Heart right ventricle (tissue), 16 donors: ENCODE measurements at regions not wholly inside any gene's neighbourhood (a gene's known extent, or its start where the extent isn't known, plus 50 kb on each side); places are given as distances from the start of the nearest gene placed in this dataset.

ENCODE experiments used
- ATAC-seq, 8 donors: fragments of 200-7000 bp; cut with Tn5 transposase; one replicate each; pipeline ENCODE4 v1.9.1; 2020; ENCODE audit warnings: mild to moderate bottlenecking in 8 of 8, moderate library complexity in 8 of 8, moderate number of reproducible peaks in 1 of 8
- DNase-seq, 2 donors: peaks; one replicate each; pipeline ENCODE4 v3.0.0-alpha.2; 2020
- H3K27ac ChIP-seq, 10 donors: fragments of 200-600 bp; sonication (generic) in 2 of 10; one replicate each; pipeline versions ENCODE4 v1.5.0 to v1.8.0; 2020 to 2022; ENCODE audit warnings: mild to moderate bottlenecking in 3 of 10
- H3K27me3 ChIP-seq, 7 donors: fragments of 200-600 bp; one replicate each; pipeline ENCODE4 v1.8.0; 2021 to 2022; ENCODE audit warnings: mild to moderate bottlenecking in 2 of 7
- H3K36me3 ChIP-seq, 9 donors: fragments of 200-600 bp; sonication (generic) in 1 of 9; one replicate each; pipeline versions ENCODE4 v1.5.0 to v1.8.0; 2020 to 2022; ENCODE audit warnings: mild to moderate bottlenecking in 2 of 9
- H3K4me1 ChIP-seq, 9 donors: fragments of 200-600 bp; sonication (generic) in 1 of 9; one replicate each; pipeline versions ENCODE4 v1.5.0 to v1.8.0; 2020 to 2022; ENCODE audit warnings: mild to moderate bottlenecking in 4 of 9
- H3K4me3 ChIP-seq, 10 donors: fragments of 200-600 bp; sonication (generic) in 2 of 10; one replicate each; pipeline versions ENCODE4 v1.5.0 to v1.8.0; 2020 to 2022; ENCODE audit warnings: mild to moderate bottlenecking in 7 of 10, moderate library complexity in 2 of 10
- H3K9me3 ChIP-seq, 11 donors: fragments of 200-600 bp in 10 of 11; sonication (generic) in 2 of 11; one replicate each; pipeline versions ENCODE4 v1.5.0 to v1.8.0; 2013 to 2022; ENCODE audit warnings: mild to moderate bottlenecking in 2 of 11, control low read depth in 1 of 11, moderate library complexity in 1 of 11
- WGBS, 2 donors: extraction: QIAGEN DNeasy Blood & Tissue Kit; methylation state at CpG; one replicate each; pipeline ENCODE4 v1.1.7; 2013; ENCODE audit warnings: inconsistent platforms in 1 of 2; 5-methylcytosine and 5-hydroxymethylcytosine counted together
- intact Hi-C, 10 donors: fragments of 100-400 bp; cut with DNase I; formaldehyde crosslinking; loops; one replicate each; pipeline versions ENCODE4 v1.11.1 to v1.14.2; 2022
- TF ChIP-seq, protein P1 (sequence below), 9 donors: fragments of 200-600 bp; sonication (generic) in 2 of 9; IDR thresholded peaks; one replicate each; pipeline versions ENCODE4 v1.5.0 to v1.8.0; 2021 to 2022; ENCODE audit warnings: antibody characterized with exemption in 9 of 9, mild to moderate bottlenecking in 5 of 9, moderate library complexity in 1 of 9
- donor health status: Arrhythmogenic right ventricular cardiomyopathy.
- donor health status: ischemic (EF 13 %, LVEDD 7.1; RV severe dilation, severe dysfunction).
- donor health status: healthy with polysubstance abuse.
- donor health status: DM: no; HTN: yes; CAD: no.
- donor health status: DM: no; HTN: no; CAD: no.
- donor health status: ischemic (EF 25% LVEDD 6.9; RV normal size, moderate dysfunction).
- donor health status: ischemic (EF 25% LVEDD 5.7; RV mildly dilated, moderate dysfunction).
- donor health status: healthy.
- donor health status: DM: yes; HTN: yes; CAD: no.
- donor health status: Ischemic cardiomyopathy.
- donor health status: ischemic (EF 35%, LVEDD 5.7; RV mildly dilated, moderate dysfunction).
- donor health status: nonischemic (EF 11% LVEDD 7.7; RV severe dilation, severe dysfunction).
- donor health status: DM: yes; HTN: yes; CAD: no.
- donor health status: PGD.
- donor health status: ischemic (EF 29% LVEDD 5.4; RV normal size, mild dysfunction).
- donor health status: nonischemic (EF 23%, LVEDD 6.1; RV moderate dilation, normal function).

DNA sequence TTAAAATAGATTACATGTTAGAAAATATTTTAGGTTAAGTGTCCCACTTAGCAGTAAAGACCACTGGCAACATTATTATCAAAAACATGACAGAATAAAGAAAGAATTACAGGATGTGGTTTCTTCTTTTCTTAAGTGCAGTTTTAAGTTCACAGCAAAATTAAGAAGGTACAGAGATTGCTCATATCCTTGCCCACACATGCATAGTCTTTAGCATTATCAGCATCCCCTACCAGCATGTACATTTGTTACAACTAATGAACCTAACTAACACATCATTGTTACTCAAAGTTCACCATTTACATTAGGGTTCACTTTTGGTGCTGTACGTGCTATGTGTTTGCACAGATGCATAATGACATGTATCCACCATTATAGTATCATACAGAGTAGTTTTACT lies 837.7 kb upstream of the CDH9 start:
- intact Hi-C loops = no loop called here
- Histone ChIP-seq H3K9me3 (peaks cover 0 to 47% (median 9%) of the 10 kb centered on the region in 11 donors), H3K27me3 (no peaks in the 10 kb centered on the region), H3K27ac (no peak overlapping the region), H3K4me3 (no peak overlapping the region), H3K4me1 (no peaks in the 10 kb centered on the region), H3K36me3 (no peaks in the 10 kb centered on the region)
- WGBS, 2 donors = 59 to 83% methylated on average over 1 of the region's 1 CpG
- TF ChIP-seq, protein P1, sequence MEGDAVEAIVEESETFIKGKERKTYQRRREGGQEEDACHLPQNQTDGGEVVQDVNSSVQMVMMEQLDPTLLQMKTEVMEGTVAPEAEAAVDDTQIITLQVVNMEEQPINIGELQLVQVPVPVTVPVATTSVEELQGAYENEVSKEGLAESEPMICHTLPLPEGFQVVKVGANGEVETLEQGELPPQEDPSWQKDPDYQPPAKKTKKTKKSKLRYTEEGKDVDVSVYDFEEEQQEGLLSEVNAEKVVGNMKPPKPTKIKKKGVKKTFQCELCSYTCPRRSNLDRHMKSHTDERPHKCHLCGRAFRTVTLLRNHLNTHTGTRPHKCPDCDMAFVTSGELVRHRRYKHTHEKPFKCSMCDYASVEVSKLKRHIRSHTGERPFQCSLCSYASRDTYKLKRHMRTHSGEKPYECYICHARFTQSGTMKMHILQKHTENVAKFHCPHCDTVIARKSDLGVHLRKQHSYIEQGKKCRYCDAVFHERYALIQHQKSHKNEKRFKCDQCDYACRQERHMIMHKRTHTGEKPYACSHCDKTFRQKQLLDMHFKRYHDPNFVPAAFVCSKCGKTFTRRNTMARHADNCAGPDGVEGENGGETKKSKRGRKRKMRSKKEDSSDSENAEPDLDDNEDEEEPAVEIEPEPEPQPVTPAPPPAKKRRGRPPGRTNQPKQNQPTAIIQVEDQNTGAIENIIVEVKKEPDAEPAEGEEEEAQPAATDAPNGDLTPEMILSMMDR (IDR thresholded peaks at IDR 0.05) = no peak
- DNase-seq (no peak), ATAC-seq (no peak)

DNA sequence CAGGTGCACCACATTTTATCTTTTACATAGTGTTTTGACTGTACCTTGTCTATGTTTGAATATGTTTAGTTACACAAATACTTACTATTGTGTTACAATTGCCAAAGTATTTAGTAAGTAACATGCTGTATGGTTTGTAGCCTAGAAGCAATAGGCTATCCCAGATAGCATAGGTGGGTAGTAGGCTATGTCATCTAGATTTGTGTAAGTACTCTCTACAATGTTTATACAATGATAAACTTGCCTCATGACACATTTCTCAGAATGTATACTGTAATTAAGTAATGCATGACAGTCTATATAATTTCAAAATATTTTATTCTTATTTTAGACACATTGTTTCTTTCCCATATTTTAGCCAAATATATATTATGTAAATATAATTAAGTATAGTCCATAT lies 836.8 kb upstream of the CDH9 start:
- Histone ChIP-seq H3K4me3 (no peak overlapping the region), H3K9me3 (peaks cover 0 to 54% (median 12%) of the 10 kb centered on the region in 11 donors), H3K36me3 (no peaks in the 10 kb centered on the region), H3K27me3 (no peaks in the 10 kb centered on the region), H3K27ac (no peak overlapping the region), H3K4me1 (no peaks in the 10 kb centered on the region)
- ATAC-seq (no peak), DNase-seq (no peak)
- intact Hi-C loops = no loop called here
- TF ChIP-seq, protein P1 (IDR thresholded peaks at IDR 0.05) = no peak

DNA sequence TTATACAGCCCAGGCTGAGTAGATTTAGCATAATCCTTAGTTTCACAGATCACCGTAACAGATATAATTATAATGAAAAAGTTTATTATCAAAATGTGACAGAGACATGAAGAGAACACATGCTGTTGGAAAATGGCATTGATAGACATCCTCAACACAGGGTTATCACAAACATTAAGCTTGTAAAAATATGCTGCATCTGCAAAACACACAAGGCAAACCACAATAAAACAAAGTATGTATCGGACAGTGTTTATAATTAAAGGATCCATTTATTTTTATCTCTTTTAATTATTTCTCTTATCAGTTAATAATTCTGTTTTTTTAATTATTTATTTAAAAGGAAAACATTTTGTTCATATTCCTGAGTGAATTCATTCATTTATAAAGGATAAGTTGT lies 829.9 kb upstream of the CDH9 start:
- H3K9me3 ChIP-seq = peaks cover 0 to 57% (median 4%) of the 10 kb centered on the region in 11 donors
- H3K4me1 ChIP-seq = no peaks in the 10 kb centered on the region
- ATAC-seq (no peak), DNase-seq (no peak)
- no peaks in the 10 kb centered on the region for H3K27me3 ChIP-seq
- TF ChIP-seq, protein P1 (IDR thresholded peaks at IDR 0.05) = no peak
- no peak overlapping the region for H3K27ac ChIP-seq
- intact Hi-C loops = no loop called here
- H3K36me3 ChIP-seq = no peaks in the 10 kb centered on the region
- 96 to 97% methylated on average over 2 of the region's 2 CpGs for WGBS, 2 donors
- H3K4me3 ChIP-seq = no peak overlapping the region

GRCh38 chr5:27855491-27855890 lies 817.1 kb upstream of the CDH9 start:
- H3K27me3 ChIP-seq = no peaks in the 10 kb centered on the region
- TF ChIP-seq, protein P1 (IDR thresholded peaks at IDR 0.05) = no peak
- intact Hi-C loops = no loop called here
- no peaks in the 10 kb centered on the region for H3K36me3 ChIP-seq
- 54 to 74% methylated on average over 1 of the region's 1 CpG for WGBS, 2 donors
- DNase-seq (no peak), ATAC-seq (no peak)
- no peak overlapping the region for H3K4me3 ChIP-seq
- H3K27ac ChIP-seq = no peak overlapping the region
- H3K4me1 ChIP-seq = no peaks in the 10 kb centered on the region
- peaks cover 0 to 25% (median 0%) of the 10 kb centered on the region in 11 donors for H3K9me3 ChIP-seq
